PC-3 (cell line): ENCODE measurements at regions not wholly inside any gene's neighbourhood (a gene's known extent, or its start where the extent isn't known, plus 50 kb on each side); places are given as distances from the start of the nearest gene placed in this dataset.

Source experiments
- ATAC-seq: fragments of 200-7000 bp; cut with Tn5 transposase; 2 replicates; pipeline ENCODE4 v1.9.1; 2020; ENCODE audit warnings: mild to moderate bottlenecking, moderate library complexity
- BruUV-seq: library from RNA; stranded (reverse); fragments of 400-500 nt; replicated peaks from 2 replicates; lab custom pipeline; 2021; lab: Mats Ljungman, UMichigan
- CTCF ChIA-PET: fragments of 300-600 bp; sonication (Branson Sonifier 250); formaldehyde crosslinking; loops from one replicate; lab custom pipeline; 2022; ENCODE audit warnings: antibody characterized with exemption; lab: Charles Lee
- POLR2A ChIA-PET: fragments of 300-600 bp; sonication (Branson Sonifier 250); formaldehyde crosslinking; loops from one replicate; lab custom pipeline; 2022; ENCODE audit warnings: antibody characterized with exemption; ENCODE audit not compliant: unreplicated experiment; lab: Charles Lee
- DNase-seq: peaks from one replicate; pipeline ENCODE4 v3.0.0-alpha.2; 2015
- H2AFZ ChIP-seq: fragments of 300-600 bp; sonication (generic); 2 replicates; pipeline ENCODE4 v1.6.0; 2016; ENCODE audit warnings: antibody characterized with exemption, low read length
- H3F3A ChIP-seq: fragments of 300-600 bp; sonication (generic); one replicate; pipeline ENCODE4 v1.6.0; 2017; ENCODE audit warnings: antibody characterized with exemption, low read length, control low read depth, mild to moderate bottlenecking; ENCODE audit not compliant: unreplicated experiment
- H3K27ac ChIP-seq: fragments of 300-600 bp; sonication (generic); 2 replicates; pipeline ENCODE4 v1.5.1; 2016; ENCODE audit warnings: mild to moderate bottlenecking, low read length
- H3K27me3 ChIP-seq: fragments of 300-600 bp; sonication (generic); 2 replicates; pipeline ENCODE4 v1.6.1; 2016; ENCODE audit warnings: low read length, mixed read lengths
- H3K36me3 ChIP-seq: fragments of 300-600 bp; sonication (generic); 2 replicates; pipeline ENCODE4 v1.6.1; 2016; ENCODE audit warnings: low read depth, mixed run types, low read length, mixed read lengths
- H3K4me1 ChIP-seq: fragments of 300-600 bp; sonication (generic); 2 replicates; pipeline ENCODE4 v1.5.1; 2016; ENCODE audit warnings: low read length; ENCODE audit not compliant: insufficient read depth
- H3K4me2 ChIP-seq: fragments of 300-600 bp; sonication (generic); 2 replicates; pipeline ENCODE4 v1.6.0; 2016; ENCODE audit warnings: low read length
- H3K4me3 ChIP-seq: fragments of 300-600 bp; sonication (generic); 2 replicates; pipeline ENCODE4 v1.5.1; 2016; ENCODE audit warnings: mild to moderate bottlenecking, low read length, mixed read lengths
- H3K79me2 ChIP-seq: fragments of 300-600 bp; sonication (generic); 2 replicates; pipeline ENCODE4 v1.6.1; 2017; ENCODE audit warnings: low read length, mixed read lengths
- H3K9ac ChIP-seq: fragments of 300-600 bp; sonication (generic); 2 replicates; pipeline ENCODE4 v1.6.0; 2016; ENCODE audit warnings: mild to moderate bottlenecking, low read length
- H3K9me2 ChIP-seq: fragments of 300-600 bp; sonication (generic); replicated peaks from 2 replicates; pipeline ENCODE4 v1.6.1; 2016; ENCODE audit warnings: mixed run types, low read length, mixed read lengths
- H3K9me3 ChIP-seq: fragments of 300-600 bp; sonication (generic); 2 replicates; pipeline ENCODE4 v1.6.1; 2016; ENCODE audit warnings: low read length, mixed read lengths
- H4K20me1 ChIP-seq: fragments of 300-600 bp; sonication (generic); 2 replicates; pipeline ENCODE4 v1.6.1; 2016; ENCODE audit warnings: low read length, mixed read lengths
- CTCF ChIP-seq: fragments of 300-600 bp; sonication (generic); conservative IDR thresholded peaks from 2 replicates; pipeline ENCODE4 v1.5.1; 2017; ENCODE audit warnings: antibody characterized with exemption, low read depth, mild to moderate bottlenecking, low read length
- EZH2 ChIP-seq: fragments of 300-600 bp; sonication (generic); IDR thresholded peaks from one replicate; pipeline ENCODE4 v1.6.1; 2017; ENCODE audit warnings: antibody characterized with exemption, mild to moderate bottlenecking, low read length; ENCODE audit not compliant: unreplicated experiment
- EZH2phosphoT487 ChIP-seq: fragments of 300-600 bp; sonication (generic); IDR thresholded peaks from 2 replicates; pipeline ENCODE4 v1.6.1; 2018; ENCODE audit warnings: mild to moderate bottlenecking, antibody characterized with exemption, low read length, borderline replicate concordance
- intact Hi-C: fragments of 100-400 bp; cut with micrococcal nuclease; formaldehyde crosslinking; loops from 2 replicates; pipeline ENCODE4 v1.9.0; 2023

GRCh38 chr4:153075836-153076518 lies 128.3 kb upstream of the TRIM2 start:
- no peaks in the 10 kb centered on the region for H3K36me3 ChIP-seq
- no peak for TF ChIP-seq CTCF
- TF ChIP-seq EZH2phosphoT487, result no peak
- no peak for TF ChIP-seq EZH2
- no peaks in the 10 kb centered on the region for H3K79me2 ChIP-seq
- H3K4me2 ChIP-seq, result no peak overlapping the region
- ATAC-seq (no peak), DNase-seq (no peak)
- ChIA-PET CTCF (no interaction called here), POLR2A (no interaction called here)
- H2AFZ ChIP-seq, result no peak overlapping the region
- BruUV-seq, result no TSS peak
- H3K9me2 ChIP-seq, result no peaks in the 10 kb centered on the region
- H4K20me1 ChIP-seq, result no peaks in the 10 kb centered on the region
- no peaks in the 10 kb centered on the region for H3K9me3 ChIP-seq
- no peaks in the 10 kb centered on the region for H3K27me3 ChIP-seq
- H3F3A ChIP-seq, result no peaks in the 10 kb centered on the region
- no peak overlapping the region for H3K27ac ChIP-seq
- no peak overlapping the region for H3K4me3 ChIP-seq
- H3K4me1 ChIP-seq, result no peaks in the 10 kb centered on the region
- H3K9ac ChIP-seq, result no peak overlapping the region
- intact Hi-C loops, result no loop called here

- Histone ChIP-seq H4K20me1 (no peaks in the 10 kb centered on the region), H3K9me3 (no peaks in the 10 kb centered on the region), H3K4me2 (no peak overlapping the region), H3F3A (no peaks in the 10 kb centered on the region), H3K79me2 (no peaks in the 10 kb centered on the region), H3K27me3 (no peaks in the 10 kb centered on the region), H3K4me3 (no peak overlapping the region), H3K9me2 (no peaks in the 10 kb centered on the region), H2AFZ (no peak overlapping the region), H3K4me1 (no peaks in the 10 kb centered on the region), H3K36me3 (no peaks in the 10 kb centered on the region), H3K9ac (no peak overlapping the region), H3K27ac (no peak overlapping the region)
- intact Hi-C loops, result no loop called here
- BruUV-seq, result no TSS peak
- ATAC-seq (no peak), DNase-seq (no peak)
- TF ChIP-seq EZH2phosphoT487 (no peak), CTCF (no peak), EZH2 (no peak)
- POLR2A ChIA-PET, result no interaction called here
- CTCF ChIA-PET, result no interaction called here
Measured at GRCh38 chr4:153076861-153077260, 127.4 kb upstream of the TRIM2 start.

DNA sequence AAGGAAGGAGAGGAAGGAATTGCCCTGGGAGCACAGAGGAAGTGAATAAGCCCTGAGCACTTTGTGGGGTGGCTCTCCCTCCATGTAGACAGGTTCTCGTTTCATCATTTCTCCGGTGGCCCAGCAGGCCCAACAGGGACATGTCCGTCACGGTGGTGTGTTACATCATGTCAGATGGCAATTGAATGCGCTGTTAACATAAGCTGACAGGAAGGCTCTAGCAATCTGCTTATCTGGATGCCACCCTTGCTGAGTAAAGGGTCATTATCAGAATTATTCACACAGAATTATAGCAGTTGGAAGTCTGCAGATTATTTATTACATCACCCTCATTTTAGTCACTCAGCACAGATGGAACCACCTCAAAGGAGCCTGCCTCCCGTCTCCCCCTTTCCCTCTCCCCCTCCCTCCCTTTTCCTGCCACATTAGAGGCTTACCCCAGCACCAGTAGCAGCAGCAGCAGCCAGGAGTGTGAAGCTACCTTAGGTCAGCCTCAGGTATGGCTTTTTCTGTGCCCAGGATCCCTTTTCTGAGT lies 124.3 kb upstream of the TRIM2 start:
- H2AFZ ChIP-seq, result no peak overlapping the region
- ChIA-PET CTCF (no interaction called here), POLR2A (no interaction called here)
- H3K4me1 ChIP-seq, result no peaks in the 10 kb centered on the region; the same call in 1 of the 2 replicates
- H3K9me2 ChIP-seq, result no peaks in the 10 kb centered on the region
- DNase-seq, result no peak
- no peaks in the 10 kb centered on the region for H3K27me3 ChIP-seq
- H3K4me2 ChIP-seq, result no peak overlapping the region
- H3K9me3 ChIP-seq, result no peaks in the 10 kb centered on the region
- no peaks in the 10 kb centered on the region for H3K79me2 ChIP-seq
- no peak overlapping the region for H3K9ac ChIP-seq
- no peaks in the 10 kb centered on the region for H3F3A ChIP-seq
- no TSS peak for BruUV-seq
- ATAC-seq, result no peak
- no peak for TF ChIP-seq EZH2phosphoT487
- TF ChIP-seq CTCF, result no peak
- no peak for TF ChIP-seq EZH2
- intact Hi-C loops, result loop anchor here (10.0 kb wide), 1 partner anchor 115 kb away; no protein-coding TSS in a partner anchor
- no peak overlapping the region for H3K4me3 ChIP-seq
- no peaks in the 10 kb centered on the region for H4K20me1 ChIP-seq
- no peaks in the 10 kb centered on the region for H3K36me3 ChIP-seq
- H3K27ac ChIP-seq, result no peak overlapping the region
